ENCODE measurements at regions not wholly inside any gene's neighbourhood (a gene's known extent, or its start where the extent isn't known, plus 50 kb on each side); places are given as distances from the start of the nearest gene placed in this dataset.
A peak's percentile ranks its signal among the peaks of the same experiment; 100 is the strongest.

DNA sequence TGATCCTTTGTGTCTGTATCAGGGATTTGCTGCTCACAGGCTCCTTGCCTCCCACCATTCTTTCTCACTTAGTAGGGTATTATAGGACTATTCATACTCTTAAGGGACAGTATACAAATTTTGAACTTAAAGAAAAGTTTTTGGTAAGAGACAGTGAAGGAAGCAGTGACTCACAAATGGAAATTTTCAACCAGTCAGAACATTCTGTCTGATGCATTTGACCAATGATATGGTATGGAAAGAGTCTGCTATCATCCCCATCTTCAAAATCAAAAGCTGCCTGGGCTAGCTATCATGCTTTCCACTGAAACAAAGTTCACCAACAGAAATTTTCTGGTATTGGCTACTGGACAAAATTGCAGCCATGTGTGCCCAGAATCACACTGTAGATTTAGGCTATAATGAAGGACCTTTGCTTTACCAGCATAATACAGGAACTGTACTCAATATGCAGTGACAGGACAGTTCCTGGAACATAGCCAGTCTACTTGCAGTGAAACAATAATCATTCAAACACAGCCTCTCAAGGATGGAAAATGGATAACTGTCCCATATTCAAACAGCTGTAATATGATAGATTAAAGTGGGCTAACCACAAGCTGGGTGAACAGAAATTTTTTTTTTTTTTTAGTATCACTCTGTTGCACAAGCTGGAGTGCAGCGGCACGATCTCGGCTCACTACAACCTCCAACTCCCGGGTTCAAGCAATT is 109.0 kb upstream of the ACSL4 start:
- in situ Hi-C loops (cut with HindIII; ENCODE audit: low sequenced_read_pairs) = no loop called here
- no peak for DNase-seq (ENCODE audit: low spot score)

DNA sequence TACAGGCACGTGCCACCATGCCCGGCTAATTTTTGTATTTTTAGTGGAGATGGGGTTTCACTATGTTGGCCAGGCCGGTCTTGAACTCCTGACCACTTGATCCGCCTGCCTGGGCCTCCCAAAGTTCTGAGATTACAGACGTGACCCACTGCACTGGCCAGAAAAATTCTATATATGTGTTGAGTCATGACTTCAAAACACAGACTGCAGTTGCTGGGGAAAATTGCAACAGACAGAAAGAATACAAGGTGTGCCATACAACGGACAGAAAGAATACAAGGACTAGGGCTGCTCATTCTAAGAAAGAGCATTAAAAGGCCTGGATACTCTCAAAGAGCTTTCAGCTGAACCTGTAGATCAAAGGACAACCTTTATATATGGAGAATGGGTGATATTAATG is 109.6 kb upstream of the ACSL4 start:
- in situ Hi-C loops (cut with HindIII; ENCODE audit: low sequenced_read_pairs) = no loop called here
- no peak for DNase-seq (ENCODE audit: low spot score)

DNA sequence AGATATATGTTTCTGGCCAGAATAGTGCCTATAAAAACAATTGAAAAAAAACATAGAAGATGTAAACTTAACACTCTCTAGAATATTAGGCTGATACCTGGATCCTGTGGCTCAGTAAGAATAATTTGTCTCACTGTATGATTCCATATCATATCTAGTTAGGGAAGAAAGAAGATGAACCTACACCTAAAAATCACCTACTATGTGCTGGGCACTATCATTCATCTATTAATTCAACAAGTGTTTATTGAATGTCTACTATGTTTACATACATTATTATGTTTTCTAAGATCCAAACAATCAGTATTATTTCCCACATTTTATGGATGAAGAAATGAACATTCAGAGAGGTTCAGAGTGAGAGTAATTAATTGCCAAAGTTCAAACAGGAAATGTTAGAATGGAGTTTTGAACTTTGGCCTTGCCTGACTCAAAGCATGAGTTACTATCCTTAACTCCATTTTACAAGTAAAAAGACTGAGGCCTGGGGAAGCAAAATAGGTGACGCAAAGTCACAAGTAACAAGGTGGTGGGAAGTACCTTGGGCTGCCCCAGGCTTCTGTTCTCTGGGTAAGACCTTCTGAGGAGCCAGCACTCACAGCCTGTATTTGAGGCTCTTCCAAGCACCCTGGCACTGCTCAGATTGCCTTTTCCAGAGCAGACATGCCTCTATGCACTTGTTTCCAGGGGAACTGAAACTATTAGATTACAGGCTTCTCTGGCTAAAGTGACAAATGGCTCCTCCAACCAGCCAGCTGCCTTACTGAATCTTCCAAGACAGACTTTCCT is 111.1 kb upstream of the ACSL4 start:
- in situ Hi-C loops (cut with HindIII; ENCODE audit: low sequenced_read_pairs) = no loop called here
- peak; percentile 8 for DNase-seq (ENCODE audit: low spot score)

DNA sequence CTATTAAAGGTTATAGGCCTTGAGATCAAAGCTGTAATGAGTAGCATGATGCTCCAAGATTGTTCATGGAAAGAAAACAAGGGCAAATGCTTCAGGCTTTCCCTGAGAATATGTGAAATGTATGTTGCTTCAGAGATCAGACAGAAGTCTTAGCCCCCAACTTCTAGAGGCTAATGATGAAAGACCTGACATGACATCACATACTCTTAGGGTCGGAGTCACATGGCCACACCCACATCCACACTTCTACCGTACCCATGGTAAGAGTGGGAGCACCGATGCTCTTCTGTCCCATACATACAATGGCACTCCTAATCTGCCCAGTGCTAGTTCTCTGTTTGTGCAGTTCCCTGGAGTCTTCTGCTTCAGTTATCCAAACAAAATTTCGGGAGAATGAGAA is 111.9 kb upstream of the ACSL4 start:
- in situ Hi-C loops (cut with HindIII; ENCODE audit: low sequenced_read_pairs) = no loop called here
- no peak for DNase-seq (ENCODE audit: low spot score)

DNA sequence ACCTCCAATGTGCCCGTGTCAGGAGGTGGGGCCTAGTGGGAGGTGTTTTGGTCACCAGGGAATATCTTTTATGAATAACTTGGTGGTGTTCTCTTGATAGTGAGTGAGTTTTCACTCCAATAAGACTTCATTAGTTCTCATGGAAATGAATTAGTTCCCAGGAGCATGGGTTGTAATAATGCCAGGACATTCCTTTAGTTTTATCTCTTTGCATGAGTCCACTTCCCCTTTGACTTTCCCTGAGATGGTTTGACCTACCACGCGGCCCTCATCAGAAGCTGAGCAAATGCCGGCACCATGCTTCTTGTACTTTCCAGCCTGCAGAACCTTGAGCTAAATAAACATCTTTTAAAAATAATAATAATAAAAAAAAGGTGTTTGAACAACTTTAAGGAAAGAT is 112.9 kb upstream of the ACSL4 start:
- DNase-seq (ENCODE audit: low spot score) = no peak
- in situ Hi-C loops (cut with HindIII; ENCODE audit: low sequenced_read_pairs) = no loop called here

DNA sequence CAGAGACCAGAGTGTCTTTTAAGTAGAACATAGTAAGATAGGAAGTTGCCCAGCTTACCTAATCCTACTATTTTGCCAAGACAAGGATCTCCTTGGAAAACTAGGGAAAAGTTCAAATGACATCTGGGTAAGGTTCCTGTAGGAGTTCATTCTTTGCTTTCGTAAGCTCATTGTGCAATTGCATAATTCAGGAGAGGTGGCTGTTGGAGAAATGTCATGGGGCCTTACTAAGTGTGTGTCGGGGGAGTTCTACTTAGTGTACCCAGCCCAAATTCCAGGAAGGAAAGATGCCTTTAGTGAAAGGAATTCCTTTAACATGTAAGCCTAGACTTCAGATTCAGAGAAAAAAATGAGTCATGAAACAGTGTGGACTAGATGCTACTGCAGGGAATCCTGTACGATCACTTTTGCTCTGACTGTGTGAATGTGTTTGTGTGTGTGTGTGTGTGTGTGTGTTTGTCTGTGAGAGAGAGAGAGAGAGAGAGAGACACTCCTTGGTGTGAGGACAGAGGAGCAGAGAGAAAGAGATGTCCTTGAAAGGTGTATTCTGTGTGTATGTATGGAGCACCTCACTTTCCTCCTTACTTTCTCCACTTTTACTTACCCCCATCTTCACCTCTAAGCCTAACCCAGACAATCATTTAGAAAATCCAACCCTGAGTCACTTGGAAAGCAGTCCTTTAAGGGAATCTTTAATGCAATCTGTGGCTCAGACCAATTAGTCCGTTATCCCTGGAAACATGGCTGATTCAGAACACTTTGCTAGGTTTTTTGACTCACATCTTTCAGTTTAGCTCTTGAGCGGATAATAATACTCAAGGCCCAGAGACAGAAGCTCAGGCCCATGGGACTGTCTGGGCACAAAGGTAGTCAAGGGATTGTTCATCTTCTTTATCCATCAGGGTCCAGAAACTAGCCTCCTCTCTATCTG is 114.5 kb upstream of the ACSL4 start:
- in situ Hi-C loops (cut with HindIII; ENCODE audit: low sequenced_read_pairs) = no loop called here
- DNase-seq (ENCODE audit: low spot score) = no peak

DNA sequence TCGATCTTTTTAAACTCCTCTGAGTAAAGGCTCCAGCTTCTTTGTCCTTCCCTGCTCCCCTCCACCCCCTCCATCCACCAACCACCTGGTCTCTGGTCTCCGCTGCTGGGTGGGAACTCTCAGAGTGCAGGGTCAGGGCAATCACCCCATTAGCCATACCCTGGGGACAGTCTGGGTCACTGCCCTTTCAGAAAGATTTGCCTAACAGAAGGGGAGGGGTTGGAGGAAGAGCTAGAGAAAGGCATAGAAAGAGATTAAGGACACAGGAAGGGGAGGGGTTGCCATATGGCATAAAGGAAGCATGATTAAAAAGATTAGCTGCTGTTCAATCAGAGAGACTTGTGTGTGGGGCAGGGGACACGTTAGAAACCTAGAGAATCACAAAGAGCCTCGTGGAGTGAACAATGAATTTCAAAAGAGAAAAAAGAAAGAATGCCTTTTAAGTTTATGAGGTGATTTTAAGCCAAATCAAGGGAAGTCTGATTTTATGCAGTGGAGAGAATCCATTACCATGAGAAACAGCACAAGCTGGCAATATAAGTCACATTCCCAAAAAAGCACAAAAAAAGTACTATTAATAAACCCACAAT is 115.5 kb upstream of the ACSL4 start:
- no peak for DNase-seq (ENCODE audit: low spot score)
- in situ Hi-C loops (cut with HindIII; ENCODE audit: low sequenced_read_pairs) = no loop called here

DNA sequence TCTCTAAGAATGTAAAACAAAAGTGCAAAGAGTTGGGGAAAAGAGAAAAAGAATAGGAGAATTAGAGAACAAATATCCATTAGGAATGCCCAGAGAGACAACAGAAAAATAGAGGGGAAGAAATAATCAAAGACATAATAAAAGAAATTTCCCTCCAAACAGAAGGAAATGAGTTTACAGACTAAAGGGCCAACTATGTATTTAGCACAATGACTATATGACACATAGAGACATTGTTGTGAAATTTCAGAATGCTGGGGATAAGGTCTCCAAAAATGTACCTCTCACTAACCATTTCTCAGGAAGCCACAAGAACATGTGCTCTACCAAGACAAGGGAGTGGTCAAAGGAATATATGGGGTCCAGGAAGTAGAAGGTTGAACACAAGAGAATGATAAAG is 121.0 kb upstream of the ACSL4 start:
- in situ Hi-C loops (cut with HindIII; ENCODE audit: low sequenced_read_pairs) = no loop called here

DNA sequence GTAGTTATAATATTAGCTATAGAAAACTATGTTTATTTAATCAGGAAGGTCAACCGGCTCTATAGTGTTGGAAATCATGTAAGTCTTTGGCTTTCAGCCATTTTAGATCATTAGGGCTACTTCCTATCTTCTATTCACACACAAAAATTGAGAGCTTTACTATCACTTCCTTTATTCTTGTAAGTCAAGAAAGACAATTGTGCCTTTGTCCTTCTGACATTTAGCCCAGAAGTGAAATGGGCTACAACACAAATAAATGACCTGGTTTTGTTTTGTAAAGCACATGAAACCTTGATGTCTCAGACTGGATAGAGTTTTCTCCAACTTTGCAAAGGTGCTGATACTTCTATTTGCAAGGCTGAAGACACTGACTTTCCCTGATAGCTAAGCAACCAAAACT is 122.4 kb upstream of the ACSL4 start:
- DNase-seq (ENCODE audit: low spot score) = no peak
- in situ Hi-C loops (cut with HindIII; ENCODE audit: low sequenced_read_pairs) = no loop called here

More for the DNA sequence above, 121.0 kb upstream of the ACSL4 start:
- no peak for DNase-seq (ENCODE audit: low spot score)

DNA sequence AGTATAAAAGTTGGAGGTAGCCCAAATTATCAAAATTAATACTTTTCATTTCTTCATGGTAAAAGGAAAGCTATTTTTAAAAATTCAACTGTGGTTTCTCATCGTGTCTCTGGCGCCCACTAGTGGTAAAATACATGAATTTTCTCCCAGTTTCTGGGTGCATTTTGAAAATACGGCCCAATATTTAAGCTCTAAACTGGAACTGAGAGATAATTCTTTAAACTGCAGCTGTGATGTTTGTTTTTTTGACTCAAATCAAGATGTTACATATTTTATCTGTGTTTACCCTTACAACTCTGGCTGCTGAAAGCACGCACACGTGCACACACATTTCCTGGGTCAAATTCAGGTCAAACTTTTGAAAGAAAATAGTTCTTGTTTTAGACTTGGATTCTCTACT is 123.9 kb upstream of the ACSL4 start:
- in situ Hi-C loops (cut with HindIII; ENCODE audit: low sequenced_read_pairs) = no loop called here

DNA sequence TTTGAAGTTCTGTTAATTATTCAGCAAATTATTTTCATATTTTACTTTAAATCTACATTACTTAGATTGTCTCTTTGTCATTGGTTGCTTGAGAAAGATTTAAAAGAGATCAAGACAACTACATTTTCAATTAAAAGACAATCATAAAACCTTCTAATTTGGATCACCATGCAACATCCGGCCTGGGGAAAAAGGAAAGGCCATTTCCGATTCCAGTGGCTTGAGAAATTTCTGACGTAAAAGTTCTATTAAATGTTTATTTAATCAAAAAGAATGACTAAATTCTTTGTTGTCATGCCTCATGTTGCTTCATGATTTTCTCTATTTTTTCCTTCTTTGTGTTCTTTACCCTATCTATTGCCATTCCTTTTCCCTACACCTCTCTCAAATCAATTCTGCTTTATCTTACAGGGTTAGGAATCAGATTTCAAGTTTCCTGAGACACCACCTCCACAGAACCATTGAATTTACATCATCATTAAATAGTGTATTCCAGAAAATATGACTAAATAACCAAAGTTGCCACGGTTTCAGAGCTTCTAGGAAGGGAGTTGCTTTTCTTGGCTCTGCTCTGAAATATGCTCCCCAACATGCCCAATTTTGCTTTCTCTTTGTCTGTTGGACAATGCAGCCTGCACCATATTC is 124.6 kb upstream of the ACSL4 start:
- in situ Hi-C loops (cut with HindIII; ENCODE audit: low sequenced_read_pairs) = no loop called here
- no peak for DNase-seq (ENCODE audit: low spot score)

More for the DNA sequence above, 123.9 kb upstream of the ACSL4 start:
- peak; percentile 2 for DNase-seq (ENCODE audit: low spot score)

DNA sequence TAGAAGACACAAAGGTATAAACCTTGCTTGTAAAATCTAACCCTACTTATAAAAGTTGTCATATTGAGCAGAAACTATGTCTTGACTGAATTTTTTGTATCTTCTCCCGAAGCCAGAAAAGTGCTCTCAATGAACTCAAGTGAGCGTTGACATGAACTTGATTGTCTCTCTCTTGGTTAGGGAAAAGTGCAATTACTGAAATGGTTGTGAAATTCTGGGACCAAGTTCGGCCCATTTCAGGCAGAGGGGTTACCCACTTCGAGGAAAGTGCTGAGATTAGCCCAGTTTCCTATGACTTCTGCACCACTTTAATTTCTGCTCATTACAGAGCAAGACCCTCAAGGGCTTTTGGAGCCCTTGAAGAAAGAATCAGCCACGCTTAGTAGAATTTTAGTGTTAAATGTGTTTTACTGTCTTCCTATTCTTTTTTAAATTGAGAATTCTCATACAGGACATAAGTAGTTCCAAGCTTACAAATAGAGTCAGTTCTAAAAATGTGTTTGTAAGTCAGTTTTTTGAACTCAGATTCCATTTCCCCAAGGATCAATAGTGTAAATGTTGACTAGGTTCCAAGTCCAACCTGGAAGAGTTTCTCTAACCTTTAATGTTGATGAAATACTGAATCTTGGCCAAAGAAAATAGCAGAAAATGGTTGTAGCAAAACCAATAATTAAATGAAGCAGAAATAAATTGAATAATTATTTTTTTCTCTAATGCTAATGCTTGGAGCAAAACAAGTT is 125.7 kb upstream of the ACSL4 start:
- in situ Hi-C loops (cut with HindIII; ENCODE audit: low sequenced_read_pairs) = no loop called here
- DNase-seq (ENCODE audit: low spot score) = no peak

DNA sequence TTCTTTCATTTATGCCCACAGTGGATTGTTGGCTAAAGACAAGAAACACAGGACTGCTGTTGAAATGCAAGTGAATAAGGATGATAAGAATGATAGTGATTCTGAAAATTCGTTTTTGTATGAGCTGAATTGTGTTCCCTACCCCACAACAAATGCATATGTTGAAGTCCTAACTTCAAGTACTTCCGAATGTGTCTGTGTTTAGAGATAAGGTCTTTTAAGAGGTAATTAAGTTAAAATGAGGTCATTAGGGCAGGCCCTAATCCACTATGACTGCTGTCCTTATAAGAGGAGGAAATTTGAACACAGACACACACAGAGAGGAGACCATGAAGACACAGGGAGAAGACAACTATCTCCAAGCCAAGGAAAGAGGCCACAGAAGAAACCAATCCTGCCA is 126.6 kb upstream of the ACSL4 start:
- in situ Hi-C loops (cut with HindIII; ENCODE audit: low sequenced_read_pairs) = no loop called here
- DNase-seq (ENCODE audit: low spot score) = no peak

DNA sequence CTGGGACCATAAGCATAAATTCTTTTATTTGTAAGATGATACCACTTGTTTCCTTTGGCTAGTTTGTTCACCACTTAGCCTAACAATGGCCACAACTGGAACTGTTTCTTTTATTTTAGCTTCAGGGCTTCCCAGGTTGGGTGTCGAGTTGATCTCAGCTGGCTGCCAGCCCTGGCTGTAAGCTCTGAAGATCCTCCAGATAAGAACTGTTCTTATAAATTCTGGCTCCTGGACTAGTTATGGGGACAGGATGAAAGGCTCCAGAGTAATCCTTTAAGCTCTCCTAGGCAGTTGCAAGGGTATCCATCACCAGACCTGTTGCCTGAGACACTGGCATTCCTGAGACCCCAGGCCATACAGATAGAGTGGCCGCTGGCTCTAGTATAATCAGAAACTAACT is 129.4 kb upstream of the ACSL4 start:
- no peak for DNase-seq (ENCODE audit: low spot score)
- in situ Hi-C loops (cut with HindIII; ENCODE audit: low sequenced_read_pairs) = no loop called here

DNA sequence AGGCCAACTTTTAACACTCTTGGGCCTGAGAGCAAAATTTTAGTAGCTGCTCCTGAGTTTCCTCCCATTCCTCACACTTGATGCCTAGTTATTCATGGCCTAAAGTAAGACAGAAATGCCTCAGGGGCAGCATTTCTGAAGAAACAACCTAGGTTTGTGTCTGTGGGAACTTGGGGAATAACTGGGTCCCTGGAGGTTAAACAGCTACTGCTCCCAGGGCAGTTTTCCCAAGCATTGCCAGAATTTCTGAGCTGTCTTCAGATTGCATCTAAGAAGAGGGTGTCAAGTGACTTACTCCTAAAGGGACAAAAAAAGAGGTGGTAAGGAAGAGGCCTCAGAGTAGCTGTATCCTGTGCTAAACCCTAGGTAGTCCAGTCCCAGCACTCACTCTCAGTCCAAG is 130.8 kb upstream of the ACSL4 start:
- DNase-seq (ENCODE audit: low spot score) = no peak
- in situ Hi-C loops (cut with HindIII; ENCODE audit: low sequenced_read_pairs) = no loop called here

DNA sequence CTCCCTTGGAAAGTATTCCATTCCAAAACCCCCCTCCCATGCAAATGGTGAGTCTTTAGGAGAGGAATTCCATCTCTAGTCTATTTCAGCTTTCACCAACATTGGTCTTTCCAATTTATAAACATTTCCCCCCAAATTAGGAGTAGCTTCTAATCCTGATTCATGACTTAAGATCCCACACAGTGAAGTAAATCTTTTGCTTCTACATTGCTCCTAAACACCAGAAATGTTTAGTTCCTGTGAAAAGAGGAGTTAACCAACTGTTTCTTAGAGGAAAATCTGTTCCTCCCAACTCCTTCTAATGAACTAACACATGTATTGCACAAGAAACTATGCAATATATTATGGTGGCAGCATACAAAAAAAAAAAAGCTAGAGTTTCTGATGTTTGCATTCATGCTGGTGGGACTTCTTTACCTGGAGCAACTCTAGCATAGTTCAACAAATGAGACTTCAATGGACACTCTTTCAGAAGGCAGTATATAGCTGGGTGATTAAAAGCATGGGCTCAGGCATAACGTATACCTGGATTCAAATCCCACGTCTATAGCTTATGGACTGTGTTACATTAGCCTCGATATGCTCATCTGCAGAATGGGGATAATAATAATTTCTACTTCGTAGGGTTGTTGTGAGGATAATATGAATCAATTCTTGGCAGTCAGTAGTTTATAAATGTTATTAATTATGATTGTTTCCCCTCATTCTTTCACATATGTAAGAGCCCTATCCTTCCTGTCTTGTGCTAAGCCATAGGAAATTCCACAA is 131.6 kb upstream of the TMEM164 start:
- DNase-seq (ENCODE audit: low spot score) = no peak
- in situ Hi-C loops (cut with HindIII; ENCODE audit: low sequenced_read_pairs) = no loop called here

DNA sequence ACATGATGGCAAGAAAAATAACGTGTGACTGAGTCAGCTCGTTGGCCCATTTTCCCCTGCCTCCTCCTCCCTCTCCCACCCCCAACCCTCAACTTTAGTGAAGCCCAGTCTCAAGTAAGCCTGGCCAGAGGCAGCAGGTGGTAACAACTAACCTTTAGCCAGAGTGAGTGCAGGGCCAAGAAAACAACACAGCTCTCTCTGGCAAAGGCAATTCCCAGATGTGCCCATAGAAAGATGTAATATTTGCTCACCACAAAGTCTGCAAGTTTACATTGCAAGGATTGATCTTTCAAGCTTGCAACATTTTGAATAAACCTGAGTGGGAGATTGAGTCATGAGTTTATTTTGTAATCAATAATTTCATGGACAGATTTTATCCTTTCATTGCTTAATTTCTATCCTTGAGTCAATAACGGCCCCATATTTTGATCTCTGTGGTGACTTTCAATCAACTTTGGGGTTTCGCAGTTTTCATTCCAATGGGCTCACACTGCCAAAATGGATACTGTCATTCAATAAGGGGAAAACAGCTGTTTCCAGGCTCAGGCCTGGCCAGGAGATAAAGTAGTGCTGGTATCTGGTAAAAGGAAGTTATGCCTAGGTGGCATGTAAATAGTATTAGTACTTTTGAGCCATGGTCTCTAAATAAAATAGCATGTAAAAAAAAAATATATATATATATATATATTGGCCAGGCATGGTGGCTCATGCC is 130.7 kb upstream of the TMEM164 start:
- no peak for DNase-seq (ENCODE audit: low spot score)
- in situ Hi-C loops (cut with HindIII; ENCODE audit: low sequenced_read_pairs) = no loop called here
